Left ventricle myocardium superior (tissue), 1 donor: ENCODE measurements at regions not wholly inside any gene's neighbourhood (a gene's known extent, or its start where the extent isn't known, plus 50 kb on each side); places are given as distances from the start of the nearest gene placed in this dataset.
"Not testable (repeated sequence)": the region's sequence is repeated elsewhere in the genome, so short reads cannot be mapped to it uniquely, and the experiment has no call there.

ENCODE experiments used
- ATAC-seq: fragments of 200-7000 bp; cut with Tn5 transposase; one replicate; pipeline ENCODE4 v1.9.1; 2020; ENCODE audit warnings: mild to moderate bottlenecking, moderate library complexity
- DNase-seq: peaks from one replicate; pipeline ENCODE4 v3.0.0-alpha.2; 2020
- intact Hi-C: fragments of 100-400 bp; cut with micrococcal nuclease; formaldehyde crosslinking; loops from one replicate; pipeline ENCODE4 v1.11.0; 2022
- donor health status: DM: no; HTN: yes; CAD: no; lungs with severe emphysema.

DNA sequence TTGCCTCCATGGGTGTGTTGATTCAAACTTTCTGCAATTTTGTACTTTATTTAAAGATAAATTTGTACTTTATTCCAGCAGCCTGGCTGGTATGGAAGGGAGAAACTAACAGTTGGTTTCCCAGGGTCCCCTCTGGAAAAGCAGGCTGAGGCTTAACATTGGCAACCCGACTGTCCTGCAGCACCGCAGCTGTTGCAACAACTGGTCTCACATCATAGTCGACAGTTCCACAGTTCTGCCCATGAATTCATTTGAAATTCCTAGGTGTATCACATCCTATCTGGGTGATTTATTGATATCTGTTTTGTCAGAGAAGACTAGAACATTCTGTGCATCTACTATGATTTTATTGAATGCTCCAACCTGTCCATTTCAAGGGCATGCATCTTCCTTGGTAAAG is 98.8 kb upstream of the GATB start:
- intact Hi-C loops: no loop called here
- DNase-seq (no peak), ATAC-seq (no peak)

DNA sequence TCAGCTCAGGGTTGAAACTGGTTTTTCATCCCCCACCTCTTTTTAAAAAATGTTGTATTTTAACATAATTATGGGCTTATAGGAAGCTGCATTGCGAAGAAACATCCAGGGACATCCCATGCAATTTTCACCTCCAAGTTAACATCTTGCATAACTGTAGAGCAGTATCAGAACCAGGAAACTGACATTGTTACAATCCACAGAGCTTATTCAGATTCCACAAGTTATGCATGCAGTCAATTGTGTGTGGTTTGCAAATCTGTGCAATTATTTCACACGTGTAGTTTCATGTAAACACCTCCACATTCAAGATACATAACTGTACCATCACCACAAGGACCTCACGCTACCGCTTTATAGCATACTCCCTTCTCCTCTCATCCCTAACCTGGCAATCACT is 97.5 kb upstream of the GATB start:
- no peak for ATAC-seq
- no peak for DNase-seq
- intact Hi-C loops: no loop called here

DNA sequence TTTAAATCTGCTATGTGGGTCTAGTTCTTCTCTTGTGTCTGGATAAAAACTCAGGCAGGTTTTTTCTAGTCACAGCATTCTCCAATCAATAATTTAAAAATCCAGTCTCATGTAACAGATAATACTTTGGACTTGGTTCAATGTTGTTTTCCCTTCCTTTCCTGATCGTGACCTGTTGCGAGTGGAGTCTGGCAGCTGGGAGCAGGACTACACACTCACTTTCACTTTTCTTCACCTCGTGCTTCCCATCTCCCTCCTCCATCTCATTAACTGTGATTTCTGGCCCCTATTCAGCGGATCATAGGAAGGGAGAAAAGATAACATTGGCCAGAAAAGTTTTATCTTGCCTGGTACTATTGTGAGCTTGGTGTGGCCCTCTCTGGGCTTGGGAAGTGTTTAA is 96.6 kb upstream of the GATB start:
- intact Hi-C loops: no loop called here
- no peak for DNase-seq
- ATAC-seq: no peak

DNA sequence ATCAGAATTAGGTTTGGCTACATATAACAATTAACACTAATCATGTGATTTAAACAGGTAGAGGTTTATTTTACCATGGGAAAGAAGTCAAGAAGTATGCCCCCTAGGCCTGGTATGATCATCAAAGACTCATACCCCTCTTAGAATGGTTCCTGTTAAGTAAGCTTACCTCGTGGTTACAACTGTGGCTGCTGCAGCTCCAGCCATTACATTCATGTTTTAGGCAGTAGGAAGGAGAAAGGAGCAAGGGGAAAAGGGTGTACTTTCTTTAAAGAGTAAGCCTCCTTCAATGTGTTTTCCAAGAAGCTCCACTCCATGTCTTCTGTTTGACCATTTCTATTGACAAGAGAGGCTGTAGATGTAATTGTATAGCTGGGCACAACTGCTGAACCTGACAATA is 94.9 kb upstream of the GATB start:
- ATAC-seq (no peak), DNase-seq (no peak)
- intact Hi-C loops: no loop called here

DNA sequence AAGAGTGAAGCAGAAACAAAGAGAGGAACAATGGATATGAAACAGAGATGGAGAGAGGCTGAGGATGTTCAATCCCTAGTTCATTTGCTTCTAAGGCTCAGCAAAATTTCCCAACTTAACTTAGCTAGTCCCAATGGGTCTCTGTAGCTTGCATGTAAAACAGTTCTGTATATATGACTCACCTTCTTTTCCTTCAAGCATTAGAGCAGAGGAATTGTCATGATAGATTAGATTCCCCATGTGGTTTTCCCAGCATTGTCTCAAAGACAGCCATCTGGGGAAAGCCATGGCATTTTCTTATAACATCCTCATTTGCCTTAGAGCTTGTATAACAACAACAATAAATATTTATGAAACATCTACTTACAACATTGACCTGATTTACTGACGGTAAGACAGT is 93.9 kb upstream of the GATB start:
- intact Hi-C loops: no loop called here
- ATAC-seq: no peak
- no peak for DNase-seq

DNA sequence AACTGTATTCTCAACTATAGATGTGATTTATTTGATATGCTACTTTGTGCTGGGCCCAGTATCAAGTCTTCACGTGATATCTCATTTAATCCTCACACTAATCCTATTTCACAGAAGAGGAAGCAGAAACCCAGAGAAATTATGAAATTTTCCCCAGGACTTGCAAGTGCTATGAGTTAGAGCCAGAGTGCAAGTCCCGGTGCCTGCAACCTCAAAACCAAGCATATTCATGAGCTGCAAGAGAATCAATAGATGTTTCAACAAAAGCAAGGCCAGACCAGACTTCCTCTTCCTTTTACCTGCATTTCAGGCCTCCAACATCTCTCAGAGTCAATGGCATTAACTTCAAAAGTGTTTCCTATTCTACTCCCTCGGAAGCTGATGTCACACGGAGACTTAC is 92.2 kb upstream of the GATB start:
- intact Hi-C loops: no loop called here
- ATAC-seq: no peak
- no peak for DNase-seq

DNA sequence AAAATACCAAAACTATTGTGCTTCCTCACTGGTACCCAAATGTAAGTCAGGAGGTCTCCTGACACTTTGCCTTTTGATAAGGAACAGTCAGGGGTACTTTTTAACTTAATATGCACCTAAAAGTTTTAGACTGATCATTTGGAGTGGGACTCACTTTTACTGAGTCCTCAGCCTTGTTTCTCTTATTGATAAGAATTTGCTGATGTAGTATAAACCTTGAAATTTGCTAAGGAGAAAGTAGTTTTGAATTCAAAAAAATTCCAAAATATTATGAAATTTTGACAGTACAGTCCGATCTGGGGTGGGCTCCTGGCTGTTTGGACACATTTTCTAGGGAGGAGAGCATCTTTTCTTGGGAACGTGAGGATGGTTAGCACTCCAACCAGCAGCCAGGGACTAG is 91.4 kb upstream of the GATB start:
- ATAC-seq (no peak), DNase-seq (no peak)
- intact Hi-C loops: no loop called here

DNA sequence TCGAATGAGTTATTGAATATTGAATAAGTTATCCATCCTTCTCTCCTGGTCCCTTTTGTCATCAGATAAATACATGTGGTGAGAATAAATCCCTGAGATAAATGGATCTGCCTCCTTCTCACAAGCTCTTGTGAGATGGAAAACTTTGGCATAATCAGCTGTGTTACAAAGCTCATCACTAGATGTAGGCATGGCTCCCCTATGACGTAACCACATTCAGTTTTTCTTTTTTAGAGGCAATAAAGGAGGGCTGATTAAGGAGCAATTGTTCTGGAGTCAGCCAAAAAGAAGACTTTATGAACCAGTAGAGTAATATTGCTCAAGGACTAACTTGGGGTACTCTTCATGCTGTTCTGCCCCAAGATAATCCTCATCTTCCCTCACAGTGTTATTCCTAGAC is 90.5 kb upstream of the GATB start:
- intact Hi-C loops: no loop called here
- DNase-seq (no peak), ATAC-seq (no peak)

DNA sequence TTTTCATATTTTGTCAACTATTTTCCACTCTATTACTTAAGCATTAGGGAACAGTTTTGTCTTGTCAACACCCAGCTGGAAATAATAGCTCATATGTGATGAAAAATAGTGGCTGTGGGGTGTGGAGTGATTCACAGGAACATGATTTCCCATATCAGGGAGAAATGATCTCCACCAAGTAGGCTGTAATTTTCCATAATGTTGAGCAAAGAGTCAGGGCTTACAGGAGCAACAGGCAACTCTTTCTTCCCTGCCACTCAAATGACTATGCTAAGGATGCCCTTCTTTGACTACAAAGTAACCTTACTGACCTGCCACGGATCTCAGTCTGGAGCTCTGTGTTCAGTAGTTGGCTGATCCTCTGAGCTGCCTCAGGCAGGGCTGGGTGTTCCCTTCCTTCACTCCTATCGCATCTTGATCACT is 90.0 kb upstream of the GATB start:
- intact Hi-C loops: no loop called here
- ATAC-seq (no peak), DNase-seq (no peak)

DNA sequence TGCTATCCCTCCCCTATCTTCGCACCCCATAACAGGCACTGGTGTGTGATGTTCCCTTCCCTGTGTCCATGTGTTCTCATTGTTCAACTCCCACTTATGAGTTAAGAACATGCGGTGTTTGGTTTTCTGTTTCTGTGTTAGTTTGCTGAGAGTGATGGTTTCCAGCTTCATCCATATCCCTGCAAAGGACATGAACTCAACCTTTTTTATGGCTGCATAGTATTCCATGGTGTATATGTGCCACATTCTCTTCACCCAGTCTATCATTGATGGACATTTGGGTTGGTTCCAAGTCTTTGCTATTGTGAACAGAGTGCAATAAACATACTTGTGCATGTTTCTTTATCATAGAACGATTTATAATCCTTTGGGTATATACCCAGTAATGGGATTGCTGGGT is 84.7 kb upstream of the GATB start:
- intact Hi-C loops, ATAC-seq, DNase-seq: not testable (repeated sequence)

DNA sequence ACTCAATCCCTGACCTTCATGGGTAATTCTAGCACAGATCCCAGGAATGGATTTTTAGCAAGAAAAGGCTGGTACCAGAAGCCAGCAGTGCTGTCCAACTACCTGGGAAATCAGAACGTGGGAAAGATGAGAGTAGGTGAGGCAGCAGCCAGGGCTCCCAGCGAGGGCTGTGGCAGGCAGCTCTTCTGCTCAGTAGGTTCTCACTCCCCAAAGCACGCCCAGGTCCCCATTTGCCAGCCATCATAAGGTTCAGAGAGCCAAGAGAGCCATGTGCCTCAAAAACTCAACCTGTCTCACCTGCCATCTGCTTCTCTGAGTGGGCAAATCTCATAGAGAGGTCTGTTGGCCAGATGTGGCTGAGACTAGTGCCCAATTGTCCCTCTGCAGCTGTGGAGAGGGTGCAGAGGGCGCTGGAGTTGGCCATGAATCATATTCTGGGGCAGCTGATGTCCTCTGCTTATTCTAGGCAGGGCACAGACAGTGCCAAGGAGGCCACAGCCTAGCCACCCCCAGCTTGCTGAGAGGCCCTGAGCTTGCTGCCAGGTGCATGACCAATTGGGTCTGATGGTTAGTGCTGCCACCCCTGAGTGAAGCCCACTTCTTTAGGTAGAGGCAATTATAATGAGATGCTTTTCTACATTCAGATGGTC is 81.7 kb upstream of the GATB start:
- ATAC-seq (peak; percentile 60), DNase-seq (no peak)
- intact Hi-C loops: no loop called here

DNA sequence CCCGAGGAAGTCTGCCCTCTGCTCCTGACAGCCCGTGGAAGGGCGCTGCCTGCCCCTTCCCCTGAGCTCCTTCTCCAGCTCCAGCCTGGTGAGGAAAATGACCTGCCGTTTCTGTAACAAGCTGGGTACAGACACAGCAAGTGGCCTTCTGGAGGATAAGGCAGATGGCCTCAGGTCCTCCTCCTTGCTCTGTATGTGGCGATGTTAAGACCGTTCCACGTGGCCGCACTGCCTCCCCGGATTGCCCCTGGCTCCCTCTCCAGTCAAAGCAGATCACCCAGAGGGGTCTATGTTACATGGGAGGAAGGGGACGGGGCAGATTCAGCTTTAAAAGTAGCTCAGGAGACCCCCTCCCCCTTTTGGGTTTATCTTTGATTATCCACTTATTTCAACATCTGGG is 80.3 kb upstream of the GATB start:
- DNase-seq: no peak
- ATAC-seq: no peak
- intact Hi-C loops: no loop called here

DNA sequence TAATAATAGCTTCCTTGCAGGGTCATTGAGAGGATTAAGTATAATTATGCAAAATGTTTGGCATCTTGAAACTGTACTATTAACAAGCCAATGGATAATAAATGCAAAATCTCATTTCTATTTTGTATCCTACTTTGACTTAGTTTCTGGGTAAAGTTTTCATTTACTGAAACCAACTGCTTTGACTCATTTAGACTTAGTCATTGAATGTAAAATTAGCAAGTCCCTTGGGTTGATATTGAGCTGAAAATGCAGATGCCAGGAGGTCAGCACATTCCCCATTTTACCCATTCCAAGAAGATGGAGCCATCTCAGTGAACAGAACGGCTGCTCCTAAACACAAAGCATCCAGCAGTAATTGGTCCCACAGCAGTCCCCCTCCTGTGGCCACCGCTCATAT is 74.7 kb upstream of the GATB start:
- intact Hi-C loops: no loop called here
- DNase-seq: no peak
- no peak for ATAC-seq

DNA sequence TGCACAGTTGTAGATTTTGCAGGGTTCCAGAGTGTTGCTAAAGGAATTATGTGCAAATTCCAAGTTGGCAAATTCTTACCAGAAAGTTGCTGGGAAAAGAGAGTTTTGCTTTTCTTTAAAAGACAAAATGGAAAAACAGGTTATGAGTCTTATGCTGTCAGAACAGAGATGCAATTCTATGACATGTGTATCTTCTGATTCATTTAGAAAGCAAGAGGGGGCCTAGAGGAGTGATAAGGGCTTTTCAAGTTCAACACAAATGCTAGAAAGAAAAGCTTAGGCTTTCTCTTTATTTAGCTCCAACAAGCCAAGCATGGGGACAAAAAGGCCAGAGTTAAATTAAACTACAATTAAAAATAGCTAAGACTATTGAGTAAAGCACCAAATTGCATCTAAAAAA is 72.4 kb upstream of the GATB start:
- no peak for DNase-seq
- ATAC-seq: no peak
- intact Hi-C loops: no loop called here

DNA sequence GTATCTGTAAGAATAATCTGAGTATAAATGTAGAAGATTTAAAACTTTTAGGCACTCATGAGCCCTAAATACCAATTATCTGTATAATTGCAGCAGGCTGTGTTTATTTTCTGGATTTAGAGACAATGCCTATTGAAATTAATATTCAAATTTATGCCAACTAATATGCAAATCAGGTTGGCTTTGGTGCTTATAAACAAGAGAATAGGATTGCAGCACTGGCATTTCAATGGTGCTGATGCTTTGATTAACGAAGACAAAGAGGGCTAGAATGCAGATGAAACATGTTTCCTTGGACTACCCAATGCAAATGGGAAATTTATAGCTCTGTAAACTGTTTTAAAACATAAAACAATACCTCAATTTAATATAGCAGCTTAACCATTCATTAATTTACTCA is 70.7 kb upstream of the GATB start:
- intact Hi-C loops: no loop called here
- no peak for DNase-seq
- ATAC-seq: no peak

DNA sequence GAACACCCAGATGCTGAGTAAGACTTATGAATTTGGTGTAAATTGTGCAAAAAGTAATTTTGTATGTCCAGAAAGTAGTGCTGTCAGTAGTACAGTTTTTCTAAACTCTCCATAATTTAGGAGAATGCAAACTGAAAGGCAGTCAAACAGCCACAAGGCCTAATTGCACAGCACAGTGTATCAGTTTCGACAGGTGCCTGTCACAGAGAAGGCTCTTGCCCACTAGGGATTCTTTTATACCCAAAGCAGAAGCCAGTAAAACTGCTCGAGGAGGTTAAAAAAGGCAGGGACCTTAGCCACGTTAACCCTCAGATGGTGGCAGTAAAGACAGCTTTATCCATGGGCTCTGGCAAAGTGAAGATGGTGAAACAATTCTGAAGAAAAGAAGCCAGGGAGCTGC is 69.4 kb upstream of the GATB start:
- ATAC-seq: no peak
- DNase-seq: no peak
- intact Hi-C loops: no loop called here

DNA sequence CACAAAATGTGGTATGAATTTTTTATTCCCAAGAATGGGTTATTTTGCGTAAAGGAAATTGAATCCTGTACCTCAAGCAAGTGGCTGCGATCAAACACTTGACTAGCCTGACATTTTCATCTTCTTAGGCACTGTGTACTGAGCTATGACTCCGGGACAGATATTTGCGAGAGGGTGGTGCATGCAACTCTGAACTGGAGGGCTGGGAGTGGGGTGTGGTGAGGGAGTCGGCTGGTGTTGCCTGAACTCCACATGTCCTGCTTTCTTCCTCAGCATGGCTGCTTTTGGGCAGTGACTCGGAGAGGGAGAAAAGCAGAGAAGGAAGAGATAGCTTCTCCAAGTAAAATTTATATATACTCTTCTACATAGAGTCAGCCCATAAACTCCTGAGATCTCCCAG is 68.5 kb upstream of the GATB start:
- no peak for DNase-seq
- ATAC-seq: no peak
- intact Hi-C loops: no loop called here

DNA sequence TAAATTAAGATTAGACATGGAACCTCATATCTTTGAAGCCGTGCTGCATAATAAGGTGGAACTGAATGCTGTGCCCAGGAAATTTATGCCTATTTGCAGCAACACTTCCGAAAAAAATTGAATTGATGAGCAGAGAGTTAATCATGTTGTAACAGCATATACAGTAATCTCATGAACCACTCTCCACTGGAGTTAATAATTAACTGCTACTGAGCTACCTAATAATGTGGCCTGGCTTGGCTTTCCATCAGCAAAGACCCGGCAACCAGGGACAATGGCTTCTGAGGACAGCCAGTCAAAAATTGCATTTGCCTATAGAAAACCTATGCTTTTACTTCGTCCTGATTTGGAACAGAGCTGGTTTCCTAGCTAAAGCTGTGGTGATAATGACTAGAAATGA is 63.8 kb upstream of the GATB start:
- intact Hi-C loops: no loop called here
- DNase-seq: no peak
- ATAC-seq: no peak

DNA sequence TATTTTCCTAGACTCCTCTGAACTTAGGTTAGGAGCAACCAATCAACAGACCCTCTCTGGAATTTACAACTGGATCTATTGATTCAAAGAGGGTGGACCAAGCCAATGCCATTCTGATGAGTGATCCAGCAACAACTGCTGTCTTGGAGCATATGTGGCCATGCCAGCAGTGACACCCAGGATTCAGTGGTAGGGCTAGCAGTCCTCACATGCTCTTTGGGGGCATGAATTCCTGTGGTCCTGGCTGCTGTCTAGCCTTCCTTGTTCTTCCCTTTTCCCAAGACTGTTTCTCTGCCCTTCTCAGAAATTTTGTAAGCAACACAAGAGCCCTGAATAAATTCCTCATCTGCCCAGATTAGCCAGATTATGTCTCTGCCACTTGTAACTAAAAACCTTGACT is 61.5 kb upstream of the GATB start:
- ATAC-seq: no peak
- intact Hi-C loops: no loop called here
- DNase-seq: no peak

DNA sequence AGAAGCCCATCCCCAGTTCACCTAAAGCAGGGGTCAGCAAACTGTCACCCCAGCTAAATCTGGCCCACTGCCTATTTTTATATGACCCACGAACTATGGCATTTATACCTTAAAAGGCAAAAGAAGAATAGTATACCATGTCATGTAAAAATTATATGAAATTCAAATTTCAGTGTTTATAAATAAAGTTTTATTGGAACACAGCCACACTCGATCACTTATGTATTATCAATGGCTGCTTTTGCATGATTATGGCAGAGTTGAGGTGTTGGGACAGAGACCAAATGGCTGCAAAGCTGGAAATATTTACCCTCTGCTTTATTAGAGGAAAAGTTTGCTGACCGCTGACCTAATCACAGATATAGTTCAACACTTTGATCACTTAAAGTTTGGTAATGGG is 59.2 kb upstream of the GATB start:
- intact Hi-C loops: no loop called here
- ATAC-seq (no peak), DNase-seq (no peak)

DNA sequence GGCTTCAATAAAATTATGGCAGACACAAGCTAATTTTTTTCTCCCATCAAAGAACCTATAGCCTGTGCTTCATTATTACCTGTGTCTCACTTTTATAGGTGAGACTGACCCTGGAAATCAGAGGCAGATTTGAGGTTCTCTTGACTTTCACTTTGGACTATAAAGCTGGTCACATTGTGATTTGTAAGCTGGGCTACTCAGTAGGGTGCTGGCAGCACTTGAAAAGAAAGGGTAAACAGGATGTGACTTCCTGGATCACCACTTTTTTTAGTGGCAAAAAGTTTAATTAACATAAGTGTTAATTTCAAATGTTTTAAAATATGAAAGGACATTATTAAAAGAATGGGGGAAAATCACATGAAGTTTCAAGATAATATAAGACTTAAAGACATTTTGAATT is 50.6 kb upstream of the GATB start:
- ATAC-seq: no peak
- intact Hi-C loops: no loop called here
- no peak for DNase-seq
